Vagina (tissue), 2 donors: ENCODE measurements at regions not wholly inside any gene's neighbourhood (a gene's known extent, or its start where the extent isn't known, plus 50 kb on each side); places are given as distances from the start of the nearest gene placed in this dataset.

Experiments used
- POLR2AphosphoS5 ChIP-seq, 2 donors: sonication (generic); formaldehyde crosslinking; IDR thresholded peaks; one replicate each; pipeline ENCODE4 v1.9.0; 2017; ENCODE audit warnings: antibody characterized with exemption in 2 of 2, mild to moderate bottlenecking in 2 of 2, low read depth in 1 of 2; ENCODE audit not compliant: insufficient read depth in 1 of 2
- TF ChIP-seq, protein P1 (sequence below), 3 experiments: fragments of 450-650 bp in 2 of 3; fragments of 200-600 bp in 1 of 3; sonication (generic) in 1 of 3; IDR thresholded peaks; one replicate each; pipeline ENCODE4 v1.5.1; 2017 to 2019; ENCODE audit warnings: antibody characterized with exemption in 3 of 3, mild to moderate bottlenecking in 2 of 3, moderate library complexity in 2 of 3

GRCh38 chr20:19897891-19898290, 119.3 kb upstream of the NAA20 start:
- TF ChIP-seq, protein P1, sequence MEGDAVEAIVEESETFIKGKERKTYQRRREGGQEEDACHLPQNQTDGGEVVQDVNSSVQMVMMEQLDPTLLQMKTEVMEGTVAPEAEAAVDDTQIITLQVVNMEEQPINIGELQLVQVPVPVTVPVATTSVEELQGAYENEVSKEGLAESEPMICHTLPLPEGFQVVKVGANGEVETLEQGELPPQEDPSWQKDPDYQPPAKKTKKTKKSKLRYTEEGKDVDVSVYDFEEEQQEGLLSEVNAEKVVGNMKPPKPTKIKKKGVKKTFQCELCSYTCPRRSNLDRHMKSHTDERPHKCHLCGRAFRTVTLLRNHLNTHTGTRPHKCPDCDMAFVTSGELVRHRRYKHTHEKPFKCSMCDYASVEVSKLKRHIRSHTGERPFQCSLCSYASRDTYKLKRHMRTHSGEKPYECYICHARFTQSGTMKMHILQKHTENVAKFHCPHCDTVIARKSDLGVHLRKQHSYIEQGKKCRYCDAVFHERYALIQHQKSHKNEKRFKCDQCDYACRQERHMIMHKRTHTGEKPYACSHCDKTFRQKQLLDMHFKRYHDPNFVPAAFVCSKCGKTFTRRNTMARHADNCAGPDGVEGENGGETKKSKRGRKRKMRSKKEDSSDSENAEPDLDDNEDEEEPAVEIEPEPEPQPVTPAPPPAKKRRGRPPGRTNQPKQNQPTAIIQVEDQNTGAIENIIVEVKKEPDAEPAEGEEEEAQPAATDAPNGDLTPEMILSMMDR (IDR thresholded peaks at IDR 0.05): no peak
- TF ChIP-seq POLR2AphosphoS5 (IDR thresholded peaks at IDR 0.05; ENCODE audit: insufficient read depth in 1 of 2, low read depth in 1 of 2): no peak
